GM23248 (cell line): ENCODE measurements at regions not wholly inside any gene's neighbourhood (a gene's known extent, or its start where the extent isn't known, plus 50 kb on each side); places are given as distances from the start of the nearest gene placed in this dataset.

Source experiments
- DNase-seq: peaks from one replicate; pipeline ENCODE4 v3.0.0-alpha.2; 2015
- H2AFZ ChIP-seq: fragments of 200-600 bp; sonication (generic); 2 replicates; pipeline ENCODE4 v1.6.1; 2016; ENCODE audit warnings: antibody characterized with exemption
- H3F3A ChIP-seq: fragments of 200-600 bp; sonication (generic); 2 replicates; pipeline ENCODE4 v1.6.1; 2016; ENCODE audit warnings: mild to moderate bottlenecking, antibody characterized with exemption, mixed run types; ENCODE audit not compliant: insufficient read depth
- H3K27ac ChIP-seq: fragments of 200-600 bp; sonication (generic); 2 replicates; pipeline ENCODE4 v1.5.1; 2016; ENCODE audit warnings: mild to moderate bottlenecking
- H3K27me3 ChIP-seq: fragments of 200-600 bp; sonication (generic); replicated peaks from 2 replicates; pipeline ENCODE4 v1.6.1; 2016; ENCODE audit warnings: mild to moderate bottlenecking; ENCODE audit not compliant: insufficient read depth
- H3K36me3 ChIP-seq: fragments of 200-600 bp; sonication (generic); 2 replicates; pipeline ENCODE4 v1.6.1; 2016; ENCODE audit warnings: low read depth, mild to moderate bottlenecking
- H3K4me1 ChIP-seq: fragments of 200-600 bp; sonication (generic); 2 replicates; pipeline ENCODE4 v1.6.1; 2016; ENCODE audit warnings: mild to moderate bottlenecking; ENCODE audit not compliant: insufficient read depth
- H3K4me2 ChIP-seq: fragments of 200-600 bp; sonication (generic); one replicate; pipeline ENCODE4 v1.6.1; 2016; ENCODE audit warnings: mild to moderate bottlenecking; ENCODE audit not compliant: unreplicated experiment
- H3K4me3 ChIP-seq: fragments of 200-600 bp; sonication (generic); 2 replicates; pipeline ENCODE4 v1.5.1; 2016; ENCODE audit warnings: mild to moderate bottlenecking
- H3K79me2 ChIP-seq: fragments of 200-600 bp; sonication (generic); 2 replicates; pipeline ENCODE4 v1.6.1; 2016; ENCODE audit warnings: mild to moderate bottlenecking; ENCODE audit not compliant: insufficient read depth
- H3K9ac ChIP-seq: fragments of 200-600 bp; sonication (generic); 2 replicates; pipeline ENCODE4 v1.6.1; 2016; ENCODE audit warnings: mild to moderate bottlenecking
- H3K9me2 ChIP-seq: fragments of 200-600 bp; sonication (generic); 2 replicates; pipeline ENCODE4 v1.6.1; 2016; ENCODE audit warnings: mixed run types, mild to moderate bottlenecking, moderate library complexity; ENCODE audit not compliant: insufficient read depth
- H3K9me3 ChIP-seq: fragments of 200-600 bp; sonication (generic); one replicate; pipeline ENCODE4 v1.6.1; 2017; ENCODE audit warnings: low read depth
- H4K20me1 ChIP-seq: fragments of 200-600 bp; sonication (generic); 2 replicates; pipeline ENCODE4 v1.6.0; 2016; ENCODE audit not compliant: insufficient read depth
- EZH2 ChIP-seq: fragments of 200-600 bp; sonication (generic); IDR thresholded peaks from 2 replicates; pipeline ENCODE4 v1.6.1; 2018; ENCODE audit warnings: antibody characterized with exemption, mild to moderate bottlenecking; ENCODE audit not compliant: insufficient read depth, poor library complexity, severe bottlenecking
- EZH2phosphoT487 ChIP-seq: fragments of 200-600 bp; sonication (generic); IDR thresholded peaks from 2 replicates; pipeline ENCODE4 v1.6.1; 2018; ENCODE audit warnings: antibody characterized with exemption, moderate library complexity, mild to moderate bottlenecking, low read depth; ENCODE audit not compliant: insufficient read depth
- WGBS, 2 experiments: methylation state at CpG; one replicate each; pipeline ENCODE4 v1.1.6; 2015 to 2017; ENCODE audit warnings: low lambda C conversion rate in 2 of 2, low coverage in 1 of 2; ENCODE audit errors: missing lambda C conversion rate in 2 of 2; 5-methylcytosine and 5-hydroxymethylcytosine counted together
- in situ Hi-C: fragments of 300-500 bp; cut with MboI; formaldehyde crosslinking; loops from 2 replicates; pipeline ENCODE4 v1.15.0; 2020

DNA sequence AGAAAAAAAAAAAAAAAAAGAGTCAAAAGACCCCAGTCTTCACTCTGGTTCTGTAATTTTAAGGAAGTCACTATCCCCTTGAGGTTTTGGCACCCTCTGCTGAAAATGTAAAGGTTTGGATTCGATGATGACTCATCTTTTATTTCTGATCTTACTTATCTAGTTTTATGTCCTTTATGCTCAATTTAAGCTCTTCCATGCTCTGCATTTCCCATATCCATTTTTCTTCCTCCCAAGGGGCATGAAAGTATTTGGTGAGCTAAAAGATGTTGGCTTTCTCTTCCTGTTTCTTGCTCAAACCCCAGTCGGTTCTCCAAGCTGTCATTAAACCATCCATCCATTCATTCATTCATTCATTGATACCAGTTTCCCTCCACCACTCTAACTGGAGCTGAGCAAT is 61.0 kb upstream of the CDON start:
- in situ Hi-C loops: no loop called here
- no peaks in the 10 kb centered on the region for H3K36me3 ChIP-seq
- H3K79me2 ChIP-seq: no peaks in the 10 kb centered on the region
- H3K4me2 ChIP-seq: no peak overlapping the region
- H3K9me3 ChIP-seq: no peaks in the 10 kb centered on the region
- H3F3A ChIP-seq: peaks cover 16% of the 10 kb centered on the region
- H2AFZ ChIP-seq: no peak overlapping the region
- peaks cover 25% of the 10 kb centered on the region for H3K4me1 ChIP-seq
- TF ChIP-seq EZH2phosphoT487 (no peak), EZH2 (no peak)
- H4K20me1 ChIP-seq: no peaks in the 10 kb centered on the region
- no peak overlapping the region for H3K9ac ChIP-seq
- no peak overlapping the region for H3K27ac ChIP-seq
- WGBS, 2 experiments: 3 to 5% methylated on average over 2 of the region's 2 CpGs
- no peaks in the 10 kb centered on the region for H3K27me3 ChIP-seq
- DNase-seq: no peak
- H3K4me3 ChIP-seq: no peak overlapping the region
- no peaks in the 10 kb centered on the region for H3K9me2 ChIP-seq

DNA sequence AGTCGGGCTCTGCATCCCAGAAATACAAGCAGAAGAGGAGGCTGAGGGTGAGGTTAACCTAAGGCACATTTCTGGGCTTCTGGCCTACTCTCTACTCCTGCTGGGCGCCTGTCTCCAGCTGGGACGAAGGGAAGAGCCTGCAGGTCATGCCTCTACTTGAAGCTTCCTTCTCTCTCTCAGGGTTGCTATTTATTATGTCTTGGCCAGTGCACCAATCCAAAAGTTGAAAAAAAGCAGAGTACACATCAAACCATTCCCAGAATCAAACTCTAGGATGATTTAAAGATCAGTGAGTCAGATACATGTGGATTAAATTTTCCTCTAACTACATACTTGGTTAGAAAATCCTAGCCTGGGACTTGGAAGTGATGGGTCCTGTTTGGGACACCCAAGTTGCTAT is 60.2 kb upstream of the CDON start:
- H3K27ac ChIP-seq: peak overlapping the region; percentile 18
- H3K9me2 ChIP-seq: no peaks in the 10 kb centered on the region
- H3F3A ChIP-seq: peaks cover 15% of the 10 kb centered on the region
- H4K20me1 ChIP-seq: no peaks in the 10 kb centered on the region
- no peaks in the 10 kb centered on the region for H3K27me3 ChIP-seq
- H3K4me1 ChIP-seq: peaks cover 22% of the 10 kb centered on the region
- in situ Hi-C loops: no loop called here
- H3K9ac ChIP-seq: no peak overlapping the region; the same call in 1 of the 2 replicates
- 10 to 13% methylated on average over 3 of the region's 3 CpGs for WGBS, 2 experiments
- H3K9me3 ChIP-seq: no peaks in the 10 kb centered on the region
- H3K4me3 ChIP-seq: no peak overlapping the region
- DNase-seq: peak; percentile 59
- no peaks in the 10 kb centered on the region for H3K79me2 ChIP-seq
- TF ChIP-seq EZH2 (no peak), EZH2phosphoT487 (no peak)
- no peaks in the 10 kb centered on the region for H3K36me3 ChIP-seq
- H3K4me2 ChIP-seq: no peak overlapping the region
- H2AFZ ChIP-seq: peak overlapping the region; percentile 67

GRCh38 chr11:126121296-126121695 is 58.6 kb upstream of the CDON start:
- 57 to 67% methylated on average over 1 of the region's 1 CpG for WGBS, 2 experiments
- H3K27me3 ChIP-seq: no peaks in the 10 kb centered on the region

DNA sequence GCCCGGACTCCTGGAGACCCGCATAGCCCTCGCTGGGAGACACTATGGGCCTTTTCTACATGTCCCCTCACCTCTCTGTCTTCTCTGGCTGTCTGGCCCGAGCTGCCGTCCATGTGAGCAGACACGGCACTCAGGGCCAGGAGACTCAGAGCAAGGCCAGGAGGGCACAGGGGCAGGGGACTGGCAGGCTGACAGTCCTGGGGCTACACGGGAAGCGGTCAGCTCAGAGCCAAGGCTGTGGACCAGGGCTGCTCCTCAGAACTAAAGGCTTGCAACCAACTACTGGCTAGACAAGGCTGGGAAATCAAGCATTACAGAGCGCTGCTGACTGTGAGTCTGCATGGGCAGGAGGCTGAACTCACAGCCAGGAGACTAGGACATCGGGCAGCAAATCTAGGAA is 56.1 kb upstream of the CDON start:
- Histone ChIP-seq H2AFZ (no peak overlapping the region), H3K9me3 (no peaks in the 10 kb centered on the region), H3K36me3 (no peaks in the 10 kb centered on the region), H3K79me2 (no peaks in the 10 kb centered on the region), H4K20me1 (no peaks in the 10 kb centered on the region), H3K27me3 (no peaks in the 10 kb centered on the region), H3K4me2 (no peak overlapping the region), H3K27ac (no peak overlapping the region), H3K4me3 (no peak overlapping the region), H3K9me2 (no peaks in the 10 kb centered on the region), H3K9ac (no peak overlapping the region), H3K4me1 (peaks cover 39% of the 10 kb centered on the region), H3F3A (peaks cover 16% of the 10 kb centered on the region)
- in situ Hi-C loops: no loop called here
- 73 to 82% methylated on average over 10 of the region's 10 CpGs for WGBS, 2 experiments
- DNase-seq: no peak
- TF ChIP-seq EZH2phosphoT487 (no peak), EZH2 (no peak)

More at GRCh38 chr11:126121296-126121695, 58.6 kb upstream of the CDON start:
- peaks cover 16% of the 10 kb centered on the region for H3K4me1 ChIP-seq
- no peak overlapping the region for H3K4me3 ChIP-seq
- no peak for TF ChIP-seq EZH2phosphoT487
- no peak for TF ChIP-seq EZH2
- H3K4me2 ChIP-seq: no peak overlapping the region
- DNase-seq: no peak
- in situ Hi-C loops: no loop called here
- H3K36me3 ChIP-seq: no peaks in the 10 kb centered on the region
- H3K9me2 ChIP-seq: no peaks in the 10 kb centered on the region
- H3K27ac ChIP-seq: no peak overlapping the region
- H3K9me3 ChIP-seq: no peaks in the 10 kb centered on the region
- H3K79me2 ChIP-seq: no peaks in the 10 kb centered on the region
- H2AFZ ChIP-seq: no peak overlapping the region
- H3K9ac ChIP-seq: no peak overlapping the region
- H3F3A ChIP-seq: peaks cover 9% of the 10 kb centered on the region
- H4K20me1 ChIP-seq: no peaks in the 10 kb centered on the region

- H4K20me1 ChIP-seq: no peaks in the 10 kb centered on the region
- peak; percentile 94 for DNase-seq
- no peaks in the 10 kb centered on the region for H3K9me2 ChIP-seq
- peaks cover 53% of the 10 kb centered on the region for H3K4me1 ChIP-seq
- H3K4me3 ChIP-seq: no peak overlapping the region
- no peaks in the 10 kb centered on the region for H3K9me3 ChIP-seq
- peak overlapping the region; percentile 71 for H2AFZ ChIP-seq
- no peaks in the 10 kb centered on the region for H3K36me3 ChIP-seq
- in situ Hi-C loops: no loop called here
- TF ChIP-seq EZH2: no peak
- no peak for TF ChIP-seq EZH2phosphoT487
- no peaks in the 10 kb centered on the region for H3K27me3 ChIP-seq
- H3K27ac ChIP-seq: peak overlapping the region; percentile 99
- WGBS, 2 experiments: 7 to 8% methylated on average over 14 of the region's 14 CpGs
- H3F3A ChIP-seq: peaks cover 18% of the 10 kb centered on the region
- peak overlapping the region; percentile 84 for H3K9ac ChIP-seq
- no peaks in the 10 kb centered on the region for H3K79me2 ChIP-seq
- H3K4me2 ChIP-seq: peak overlapping the region; percentile 63
Observed at GRCh38 chr11:126115816-126116331, 53.2 kb upstream of the CDON start.
